K562 (cell line): ENCODE measurements at regions not wholly inside any gene's neighbourhood (a gene's known extent, or its start where the extent isn't known, plus 50 kb on each side); places are given as distances from the start of the nearest gene placed in this dataset.

Experiments
- EWSR1 ChIP-seq: fragments of 450-650 bp; IDR thresholded peaks from 2 replicates; pipeline ENCODE4 v1.6.1; 2018; ENCODE audit warnings: borderline replicate concordance, mild to moderate bottlenecking, low read depth, moderate library complexity; ENCODE audit not compliant: partially characterized antibody
- KHSRP ChIP-seq: fragments of 450-650 bp; IDR thresholded peaks from 2 replicates; pipeline ENCODE4 v1.6.1; 2017
- RBM39 ChIP-seq: fragments of 200-400 bp; formaldehyde crosslinking; optimal IDR thresholded peaks from 2 replicates; pipeline ENCODE3; 2018; ENCODE audit warnings: low read depth, low read length
- SMARCE1 ChIP-seq: fragments of 450-650 bp; IDR thresholded peaks from 2 replicates; pipeline ENCODE4 v1.7.1; 2016; ENCODE audit warnings: mild to moderate bottlenecking
- STAT5B ChIP-seq: fragments of 250-450 bp; sonication (Bioruptor Pico); IDR thresholded peaks from 2 replicates; pipeline ENCODE4 v1.8.0; 2021; ENCODE audit warnings: mild to moderate bottlenecking, inconsistent platforms
- TAF9B ChIP-seq: fragments of 450-650 bp; IDR thresholded peaks from 2 replicates; pipeline ENCODE4 v1.6.1; 2018; ENCODE audit warnings: mild to moderate bottlenecking; ENCODE audit not compliant: partially characterized antibody
- XRCC5 ChIP-seq: fragments of 200-400 bp; formaldehyde crosslinking; IDR thresholded peaks from 2 replicates; pipeline ENCODE4 v1.6.1; 2017; ENCODE audit warnings: low read depth, mild to moderate bottlenecking, low read length
- ZNF644 ChIP-seq: fragments of 200-800 bp; sonication (Bioruptor generic); IDR thresholded peaks from 2 replicates; pipeline ENCODE4 v1.6.1; 2016; ENCODE audit warnings: low read depth, missing genetic modification characterization, missing compliant biosample characterization
- TF ChIP-seq, protein P1 (sequence below): fragments of 250-450 bp; sonication (Bioruptor Pico); IDR thresholded peaks from 2 replicates; pipeline ENCODE4 v1.4.0; 2020
- TF ChIP-seq, protein P2 (sequence below), 2 experiments: fragments of 450-650 bp in 1 of 2; sonication (generic) in 1 of 2; formaldehyde crosslinking; conservative IDR thresholded peaks; 2 replicates each; pipeline versions ENCODE4 v1.4.0 to v1.8.1; 2020 to 2022; ENCODE audit warnings: mild to moderate bottlenecking in 1 of 2, missing genetic modification reagents in 1 of 2
- TF ChIP-seq, protein P3 (sequence below): fragments of 450-650 bp; IDR thresholded peaks from 2 replicates; pipeline ENCODE4 v1.6.1; 2016; ENCODE audit warnings: low read depth
- TF ChIP-seq, protein P4 (sequence below): fragments of 450-650 bp; IDR thresholded peaks from one replicate; pipeline ENCODE4 v1.6.1; 2018; ENCODE audit warnings: mild to moderate bottlenecking, moderate library complexity; ENCODE audit not compliant: partially characterized antibody

- TF ChIP-seq, protein P1, sequence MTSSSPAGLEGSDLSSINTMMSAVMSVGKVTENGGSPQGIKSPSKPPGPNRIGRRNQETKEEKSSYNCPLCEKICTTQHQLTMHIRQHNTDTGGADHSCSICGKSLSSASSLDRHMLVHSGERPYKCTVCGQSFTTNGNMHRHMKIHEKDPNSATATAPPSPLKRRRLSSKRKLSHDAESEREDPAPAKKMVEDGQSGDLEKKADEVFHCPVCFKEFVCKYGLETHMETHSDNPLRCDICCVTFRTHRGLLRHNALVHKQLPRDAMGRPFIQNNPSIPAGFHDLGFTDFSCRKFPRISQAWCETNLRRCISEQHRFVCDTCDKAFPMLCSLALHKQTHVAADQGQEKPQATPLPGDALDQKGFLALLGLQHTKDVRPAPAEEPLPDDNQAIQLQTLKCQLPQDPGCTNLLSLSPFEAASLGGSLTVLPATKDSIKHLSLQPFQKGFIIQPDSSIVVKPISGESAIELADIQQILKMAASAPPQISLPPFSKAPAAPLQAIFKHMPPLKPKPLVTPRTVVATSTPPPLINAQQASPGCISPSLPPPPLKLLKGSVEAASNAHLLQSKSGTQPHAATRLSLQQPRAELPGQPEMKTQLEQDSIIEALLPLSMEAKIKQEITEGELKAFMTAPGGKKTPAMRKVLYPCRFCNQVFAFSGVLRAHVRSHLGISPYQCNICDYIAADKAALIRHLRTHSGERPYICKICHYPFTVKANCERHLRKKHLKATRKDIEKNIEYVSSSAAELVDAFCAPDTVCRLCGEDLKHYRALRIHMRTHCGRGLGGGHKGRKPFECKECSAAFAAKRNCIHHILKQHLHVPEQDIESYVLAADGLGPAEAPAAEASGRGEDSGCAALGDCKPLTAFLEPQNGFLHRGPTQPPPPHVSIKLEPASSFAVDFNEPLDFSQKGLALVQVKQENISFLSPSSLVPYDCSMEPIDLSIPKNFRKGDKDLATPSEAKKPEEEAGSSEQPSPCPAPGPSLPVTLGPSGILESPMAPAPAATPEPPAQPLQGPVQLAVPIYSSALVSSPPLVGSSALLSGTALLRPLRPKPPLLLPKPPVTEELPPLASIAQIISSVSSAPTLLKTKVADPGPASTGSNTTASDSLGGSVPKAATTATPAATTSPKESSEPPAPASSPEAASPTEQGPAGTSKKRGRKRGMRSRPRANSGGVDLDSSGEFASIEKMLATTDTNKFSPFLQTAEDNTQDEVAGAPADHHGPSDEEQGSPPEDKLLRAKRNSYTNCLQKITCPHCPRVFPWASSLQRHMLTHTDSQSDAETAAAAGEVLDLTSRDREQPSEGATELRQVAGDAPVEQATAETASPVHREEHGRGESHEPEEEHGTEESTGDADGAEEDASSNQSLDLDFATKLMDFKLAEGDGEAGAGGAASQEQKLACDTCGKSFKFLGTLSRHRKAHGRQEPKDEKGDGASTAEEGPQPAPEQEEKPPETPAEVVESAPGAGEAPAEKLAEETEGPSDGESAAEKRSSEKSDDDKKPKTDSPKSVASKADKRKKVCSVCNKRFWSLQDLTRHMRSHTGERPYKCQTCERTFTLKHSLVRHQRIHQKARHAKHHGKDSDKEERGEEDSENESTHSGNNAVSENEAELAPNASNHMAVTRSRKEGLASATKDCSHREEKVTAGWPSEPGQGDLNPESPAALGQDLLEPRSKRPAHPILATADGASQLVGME (CRISPR knock-in tag) = no peak
- TF ChIP-seq STAT5B (CRISPR knock-in tag) (no peak), RBM39 (no peak), EWSR1 (no peak), ZNF644 (tag) (no peak), TAF9B (peak; percentile 19), SMARCE1 (peak; percentile 84), KHSRP (no peak), XRCC5 (no peak)
- TF ChIP-seq, protein P2, sequence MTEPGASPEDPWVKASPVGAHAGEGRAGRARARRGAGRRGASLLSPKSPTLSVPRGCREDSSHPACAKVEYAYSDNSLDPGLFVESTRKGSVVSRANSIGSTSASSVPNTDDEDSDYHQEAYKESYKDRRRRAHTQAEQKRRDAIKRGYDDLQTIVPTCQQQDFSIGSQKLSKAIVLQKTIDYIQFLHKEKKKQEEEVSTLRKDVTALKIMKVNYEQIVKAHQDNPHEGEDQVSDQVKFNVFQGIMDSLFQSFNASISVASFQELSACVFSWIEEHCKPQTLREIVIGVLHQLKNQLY (CRISPR knock-in tag; conservative IDR thresholded peaks at IDR 0.05) = no peak
- TF ChIP-seq, protein P3, sequence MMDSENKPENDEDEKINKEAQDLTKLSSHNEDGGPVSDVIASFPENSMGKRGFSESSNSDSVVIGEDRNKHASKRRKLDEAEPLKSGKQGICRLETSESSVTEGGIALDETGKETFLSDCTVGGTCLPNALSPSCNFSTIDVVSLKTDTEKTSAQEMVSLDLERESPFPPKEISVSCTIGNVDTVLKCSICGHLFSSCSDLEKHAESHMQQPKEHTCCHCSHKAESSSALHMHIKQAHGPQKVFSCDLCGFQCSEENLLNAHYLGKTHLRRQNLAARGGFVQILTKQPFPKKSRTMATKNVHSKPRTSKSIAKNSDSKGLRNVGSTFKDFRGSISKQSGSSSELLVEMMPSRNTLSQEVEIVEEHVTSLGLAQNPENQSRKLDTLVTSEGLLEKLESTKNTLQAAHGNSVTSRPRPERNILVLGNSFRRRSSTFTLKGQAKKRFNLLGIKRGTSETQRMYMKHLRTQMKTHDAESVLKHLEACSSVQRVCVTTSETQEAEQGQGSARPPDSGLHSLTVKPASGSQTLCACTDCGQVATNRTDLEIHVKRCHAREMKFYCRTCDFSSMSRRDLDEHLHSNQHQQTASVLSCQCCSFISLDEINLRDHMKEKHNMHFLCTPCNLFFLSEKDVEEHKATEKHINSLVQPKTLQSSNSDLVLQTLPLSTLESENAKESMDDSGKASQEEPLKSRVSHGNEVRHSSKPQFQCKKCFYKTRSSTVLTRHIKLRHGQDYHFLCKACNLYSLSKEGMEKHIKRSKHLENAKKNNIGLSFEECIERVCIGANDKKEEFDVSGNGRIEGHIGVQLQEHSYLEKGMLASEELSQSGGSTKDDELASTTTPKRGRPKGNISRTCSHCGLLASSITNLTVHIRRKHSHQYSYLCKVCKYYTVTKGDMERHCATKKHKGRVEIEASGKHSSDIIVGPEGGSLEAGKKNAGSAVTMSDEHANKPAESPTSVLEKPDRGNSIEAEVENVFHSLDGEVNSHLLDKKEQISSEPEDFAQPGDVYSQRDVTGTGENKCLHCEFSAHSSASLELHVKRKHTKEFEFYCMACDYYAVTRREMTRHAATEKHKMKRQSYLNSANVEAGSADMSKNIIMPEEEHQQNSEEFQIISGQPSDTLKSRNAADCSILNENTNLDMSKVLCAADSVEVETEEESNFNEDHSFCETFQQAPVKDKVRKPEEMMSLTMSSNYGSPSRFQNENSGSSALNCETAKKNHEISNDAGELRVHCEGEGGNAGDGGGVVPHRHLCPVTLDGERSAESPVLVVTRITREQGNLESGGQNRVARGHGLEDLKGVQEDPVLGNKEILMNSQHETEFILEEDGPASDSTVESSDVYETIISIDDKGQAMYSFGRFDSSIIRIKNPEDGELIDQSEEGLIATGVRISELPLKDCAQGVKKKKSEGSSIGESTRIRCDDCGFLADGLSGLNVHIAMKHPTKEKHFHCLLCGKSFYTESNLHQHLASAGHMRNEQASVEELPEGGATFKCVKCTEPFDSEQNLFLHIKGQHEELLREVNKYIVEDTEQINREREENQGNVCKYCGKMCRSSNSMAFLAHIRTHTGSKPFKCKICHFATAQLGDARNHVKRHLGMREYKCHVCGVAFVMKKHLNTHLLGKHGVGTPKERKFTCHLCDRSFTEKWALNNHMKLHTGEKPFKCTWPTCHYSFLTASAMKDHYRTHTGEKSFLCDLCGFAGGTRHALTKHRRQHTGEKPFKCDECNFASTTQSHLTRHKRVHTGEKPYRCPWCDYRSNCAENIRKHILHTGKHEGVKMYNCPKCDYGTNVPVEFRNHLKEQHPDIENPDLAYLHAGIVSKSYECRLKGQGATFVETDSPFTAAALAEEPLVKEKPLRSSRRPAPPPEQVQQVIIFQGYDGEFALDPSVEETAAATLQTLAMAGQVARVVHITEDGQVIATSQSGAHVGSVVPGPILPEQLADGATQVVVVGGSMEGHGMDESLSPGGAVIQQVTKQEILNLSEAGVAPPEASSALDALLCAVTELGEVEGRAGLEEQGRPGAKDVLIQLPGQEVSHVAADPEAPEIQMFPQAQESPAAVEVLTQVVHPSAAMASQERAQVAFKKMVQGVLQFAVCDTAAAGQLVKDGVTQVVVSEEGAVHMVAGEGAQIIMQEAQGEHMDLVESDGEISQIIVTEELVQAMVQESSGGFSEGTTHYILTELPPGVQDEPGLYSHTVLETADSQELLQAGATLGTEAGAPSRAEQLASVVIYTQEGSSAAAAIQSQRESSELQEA = no peak
- TF ChIP-seq, protein P4, sequence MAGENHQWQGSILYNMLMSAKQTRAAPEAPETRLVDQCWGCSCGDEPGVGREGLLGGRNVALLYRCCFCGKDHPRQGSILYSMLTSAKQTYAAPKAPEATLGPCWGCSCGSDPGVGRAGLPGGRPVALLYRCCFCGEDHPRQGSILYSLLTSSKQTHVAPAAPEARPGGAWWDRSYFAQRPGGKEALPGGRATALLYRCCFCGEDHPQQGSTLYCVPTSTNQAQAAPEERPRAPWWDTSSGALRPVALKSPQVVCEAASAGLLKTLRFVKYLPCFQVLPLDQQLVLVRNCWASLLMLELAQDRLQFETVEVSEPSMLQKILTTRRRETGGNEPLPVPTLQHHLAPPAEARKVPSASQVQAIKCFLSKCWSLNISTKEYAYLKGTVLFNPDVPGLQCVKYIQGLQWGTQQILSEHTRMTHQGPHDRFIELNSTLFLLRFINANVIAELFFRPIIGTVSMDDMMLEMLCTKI = no peak
Observed at GRCh38 chr21:23890652-23891051, 1716.6 kb downstream of the MRPL39 start (continued).
